ENCODE measurements at regions not wholly inside any gene's neighbourhood (a gene's known extent, or its start where the extent isn't known, plus 50 kb on each side); places are given as distances from the start of the nearest gene placed in this dataset.

GRCh38 chr17:54789101-54789880 is 111.4 kb upstream of the TOM1L1 start:
- DNase-seq (ENCODE audit: low read depth in 4 of 4, low spot score in 2 of 4), result no peak

- no peak for DNase-seq (ENCODE audit: low read depth in 4 of 4, low spot score in 2 of 4)
Measured at GRCh38 chr17:54793271-54793670, 107.4 kb upstream of the TOM1L1 start.

GRCh38 chr17:54795046-54795445 is 105.6 kb upstream of the TOM1L1 start:
- DNase-seq (ENCODE audit: low read depth in 4 of 4, low spot score in 2 of 4), result no peak

GRCh38 chr17:54807331-54807730 is 93.3 kb upstream of the TOM1L1 start:
- DNase-seq (ENCODE audit: low read depth in 4 of 4, low spot score in 2 of 4), result no peak

GRCh38 chr17:54813896-54814295 is 86.8 kb upstream of the TOM1L1 start:
- no peak for DNase-seq (ENCODE audit: low read depth in 4 of 4, low spot score in 2 of 4)

GRCh38 chr17:54814371-54814770 is 86.3 kb upstream of the TOM1L1 start:
- DNase-seq (ENCODE audit: low read depth in 4 of 4, low spot score in 2 of 4), result no peak

GRCh38 chr17:54834086-54834485 is 66.6 kb upstream of the TOM1L1 start:
- no peak for DNase-seq (ENCODE audit: low read depth in 4 of 4, low spot score in 2 of 4)

- DNase-seq (ENCODE audit: low read depth in 4 of 4, low spot score in 2 of 4), result no peak
Measured at GRCh38 chr17:54835015-54835414, 65.6 kb upstream of the TOM1L1 start.

- DNase-seq (ENCODE audit: low read depth in 4 of 4, low spot score in 2 of 4), result no peak
Measured at GRCh38 chr17:54836723-54837462, 63.8 kb upstream of the TOM1L1 start.

GRCh38 chr17:54838651-54839421 is 61.8 kb upstream of the TOM1L1 start:
- no peak for DNase-seq (ENCODE audit: low read depth in 4 of 4, low spot score in 2 of 4)

GRCh38 chr17:54839447-54839846 is 61.2 kb upstream of the TOM1L1 start:
- no peak for DNase-seq (ENCODE audit: low read depth in 4 of 4, low spot score in 2 of 4)

GRCh38 chr17:54840885-54841591 is 59.6 kb upstream of the TOM1L1 start:
- DNase-seq (ENCODE audit: low read depth in 4 of 4, low spot score in 2 of 4), result no peak

- no peak for DNase-seq (ENCODE audit: low read depth in 4 of 4, low spot score in 2 of 4)
Measured at GRCh38 chr17:54841656-54842055, 59.0 kb upstream of the TOM1L1 start.

- no peak for DNase-seq (ENCODE audit: low read depth in 4 of 4, low spot score in 2 of 4)
Measured at GRCh38 chr17:54844233-54844632, 56.4 kb upstream of the TOM1L1 start.

GRCh38 chr17:54848368-54848987 is 52.2 kb upstream of the TOM1L1 start:
- DNase-seq (ENCODE audit: low read depth in 4 of 4, low spot score in 2 of 4), result no peak

GRCh38 chr17:54849660-54850059 is 51.0 kb upstream of the TOM1L1 start:
- no peak for DNase-seq (ENCODE audit: low read depth in 4 of 4, low spot score in 2 of 4)

Data from left renal cortex interstitium (tissue), 4 donors.